Neuron (in vitro differentiated cells): ENCODE measurements at regions not wholly inside any gene's neighbourhood (a gene's known extent, or its start where the extent isn't known, plus 50 kb on each side); places are given as distances from the start of the nearest gene placed in this dataset.

Experiments
- H2AFZ ChIP-seq: one replicate; pipeline ENCODE4 v1.6.1; 2013; ENCODE audit warnings: low read depth, mild to moderate bottlenecking, inconsistent platforms, low read length, moderate library complexity
- H3K27me3 ChIP-seq: one replicate; pipeline ENCODE4 v1.6.1; 2013; ENCODE audit warnings: low read length; ENCODE audit not compliant: insufficient read depth
- H3K36me3 ChIP-seq: one replicate; pipeline ENCODE4 v1.6.1; 2013; ENCODE audit warnings: low read length; ENCODE audit not compliant: insufficient read depth
- H3K4me1 ChIP-seq: one replicate; pipeline ENCODE4 v1.6.1; 2013; ENCODE audit warnings: low read length; ENCODE audit not compliant: insufficient read depth
- H3K4me3 ChIP-seq: 2 replicates; pipeline ENCODE4 v1.5.1; 2013; ENCODE audit warnings: mild to moderate bottlenecking, low read length, moderate library complexity
- H3K9me3 ChIP-seq: one replicate; pipeline ENCODE4 v1.6.1; 2013; ENCODE audit warnings: low read length

DNA sequence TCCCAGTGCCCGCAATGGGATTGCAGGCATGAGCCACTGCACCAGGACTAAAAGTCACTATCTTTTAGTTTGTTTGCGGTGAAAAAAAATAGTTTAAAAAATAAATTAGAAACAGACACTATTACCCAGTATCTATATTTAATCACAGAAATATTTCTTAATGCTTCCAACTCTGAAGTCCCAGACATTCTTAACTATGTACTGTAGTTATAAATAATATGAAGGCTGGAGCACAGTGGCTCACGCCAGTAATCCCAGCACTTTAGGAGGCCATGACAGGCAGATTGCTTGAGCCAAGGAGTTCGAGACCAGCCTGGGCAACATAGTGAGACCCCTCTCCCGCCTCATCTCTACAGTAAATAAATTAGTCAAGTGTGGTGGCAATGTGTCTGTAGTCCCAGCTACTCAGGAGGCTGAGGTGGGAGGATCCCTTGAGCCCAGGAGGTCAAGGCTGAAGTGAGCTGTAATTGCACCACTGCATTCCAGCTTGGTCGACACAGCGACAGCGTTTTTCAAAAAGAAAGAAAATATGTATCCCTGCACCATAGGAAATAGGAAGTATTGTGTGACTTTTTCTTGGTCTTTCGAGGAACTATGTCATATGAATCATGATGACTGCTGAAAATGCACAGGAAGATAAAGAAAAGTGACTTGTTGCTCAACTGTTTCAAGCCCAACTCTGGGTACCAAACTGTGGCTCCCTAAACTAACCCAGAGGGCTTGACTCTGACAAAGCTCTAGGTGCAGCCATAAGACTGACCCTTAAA lies 74.9 kb upstream of the STEAP1B start:
- Histone ChIP-seq H3K4me3 (no peak overlapping the region), H2AFZ (no peak overlapping the region), H3K4me1 (peaks cover 9% of the 10 kb centered on the region), H3K36me3 (no peaks in the 10 kb centered on the region), H3K9me3 (no peaks in the 10 kb centered on the region), H3K27me3 (no peaks in the 10 kb centered on the region)

DNA sequence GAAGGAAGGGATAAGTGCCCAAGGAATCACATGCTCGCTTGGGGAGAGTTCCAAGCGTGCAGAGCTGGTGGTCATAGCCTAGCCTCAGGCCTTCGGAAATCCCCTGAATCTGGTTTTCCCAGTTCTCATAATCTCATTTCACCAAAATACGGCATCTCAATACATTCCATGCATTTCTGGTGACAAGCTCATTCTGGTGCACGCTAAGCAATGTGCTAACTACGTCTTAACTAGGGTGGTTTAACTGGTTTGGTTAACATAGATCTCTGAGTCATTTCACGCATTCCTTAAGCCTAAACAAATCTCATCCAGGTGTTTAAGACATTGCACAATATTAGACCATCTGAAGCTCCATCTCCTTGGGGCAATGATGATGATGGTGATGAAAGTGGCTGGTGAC lies 72.9 kb upstream of the STEAP1B start:
- Histone ChIP-seq H2AFZ (no peak overlapping the region), H3K27me3 (no peaks in the 10 kb centered on the region), H3K9me3 (no peaks in the 10 kb centered on the region), H3K36me3 (no peaks in the 10 kb centered on the region), H3K4me3 (no peak overlapping the region), H3K4me1 (peaks cover 9% of the 10 kb centered on the region)

DNA sequence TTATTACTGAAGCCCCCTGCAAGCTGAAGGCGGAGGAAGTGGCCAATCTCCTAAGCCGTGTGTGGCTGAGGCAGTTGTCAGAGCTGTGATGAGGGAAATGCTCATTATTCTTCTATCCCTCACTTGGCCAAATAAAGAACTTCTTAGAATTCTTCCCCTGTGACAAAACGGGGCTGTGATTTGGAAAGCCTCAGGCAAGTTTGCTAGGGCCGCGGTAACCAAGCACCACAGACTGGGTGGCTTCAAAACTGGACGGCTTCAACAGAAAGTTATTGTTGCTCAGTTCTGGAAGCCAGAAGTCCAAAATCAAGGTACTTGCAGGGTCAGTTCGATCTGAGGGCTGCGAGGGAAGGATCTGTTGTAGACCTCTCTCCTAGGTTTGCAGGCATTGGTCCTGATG lies 72.3 kb upstream of the STEAP1B start:
- no peaks in the 10 kb centered on the region for H3K36me3 ChIP-seq
- H3K4me3 ChIP-seq: no peak overlapping the region
- H3K27me3 ChIP-seq: no peaks in the 10 kb centered on the region
- H2AFZ ChIP-seq: no peak overlapping the region
- peaks cover 9% of the 10 kb centered on the region for H3K4me1 ChIP-seq
- H3K9me3 ChIP-seq: no peaks in the 10 kb centered on the region

DNA sequence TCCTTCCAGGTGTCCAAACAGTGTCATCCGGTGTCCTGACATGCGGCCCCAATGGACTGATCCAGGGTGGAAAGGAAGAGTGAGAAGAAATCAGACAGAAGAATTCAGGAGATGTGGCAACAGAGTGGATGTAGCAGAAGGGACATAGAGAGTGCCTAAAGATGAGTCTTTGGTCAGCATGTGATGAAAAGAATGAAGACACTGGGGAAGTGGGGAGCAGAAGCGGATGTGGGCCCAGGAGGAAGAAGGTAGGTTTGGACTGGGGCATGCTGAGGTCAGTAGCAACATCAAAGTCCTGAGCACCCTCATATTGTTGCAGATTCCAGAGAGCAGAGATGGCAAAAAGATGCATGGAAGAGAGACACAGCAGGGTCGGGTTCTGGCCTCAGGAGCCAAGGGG lies 71.8 kb upstream of the STEAP1B start:
- H2AFZ ChIP-seq: no peak overlapping the region
- no peaks in the 10 kb centered on the region for H3K27me3 ChIP-seq
- peaks cover 9% of the 10 kb centered on the region for H3K4me1 ChIP-seq
- no peaks in the 10 kb centered on the region for H3K36me3 ChIP-seq
- no peak overlapping the region for H3K4me3 ChIP-seq
- no peaks in the 10 kb centered on the region for H3K9me3 ChIP-seq

DNA sequence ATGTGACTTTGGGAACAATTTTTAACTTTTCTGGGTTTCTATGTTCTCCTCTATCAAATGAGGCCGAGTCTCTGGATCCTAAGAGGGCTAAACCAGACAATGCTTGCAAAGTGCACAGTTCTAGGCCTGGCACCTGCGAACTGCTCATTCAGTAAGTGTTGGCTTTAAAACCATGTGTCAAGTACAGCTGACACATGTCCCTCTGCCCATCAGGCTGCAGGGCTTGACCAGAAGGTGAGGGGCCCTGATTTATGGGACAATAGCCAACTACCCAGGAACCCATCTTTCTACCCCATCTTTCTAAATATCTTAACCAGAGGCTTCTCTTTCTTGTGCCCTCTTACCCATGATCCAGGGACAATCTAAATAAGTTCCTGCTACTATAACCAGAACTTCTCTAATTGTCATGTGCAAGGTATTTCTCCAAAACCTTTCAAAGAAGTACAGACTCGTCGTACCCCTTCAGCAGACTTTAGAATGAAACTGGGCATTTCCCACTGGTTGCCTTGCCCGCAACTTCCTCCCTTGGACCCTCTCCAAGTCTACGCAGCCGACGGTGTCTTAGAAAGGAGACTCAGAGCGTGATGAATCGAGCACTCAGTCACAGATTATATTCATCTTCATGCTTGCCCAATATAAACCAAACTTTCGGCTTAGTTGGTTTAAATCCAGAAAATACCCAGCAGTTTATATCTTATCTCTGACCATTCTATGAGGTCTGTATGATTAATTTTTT lies 69.8 kb upstream of the STEAP1B start:
- Histone ChIP-seq H3K36me3 (no peaks in the 10 kb centered on the region), H3K9me3 (no peaks in the 10 kb centered on the region), H3K27me3 (no peaks in the 10 kb centered on the region), H2AFZ (no peak overlapping the region), H3K4me1 (peaks cover 11% of the 10 kb centered on the region), H3K4me3 (no peak overlapping the region)

DNA sequence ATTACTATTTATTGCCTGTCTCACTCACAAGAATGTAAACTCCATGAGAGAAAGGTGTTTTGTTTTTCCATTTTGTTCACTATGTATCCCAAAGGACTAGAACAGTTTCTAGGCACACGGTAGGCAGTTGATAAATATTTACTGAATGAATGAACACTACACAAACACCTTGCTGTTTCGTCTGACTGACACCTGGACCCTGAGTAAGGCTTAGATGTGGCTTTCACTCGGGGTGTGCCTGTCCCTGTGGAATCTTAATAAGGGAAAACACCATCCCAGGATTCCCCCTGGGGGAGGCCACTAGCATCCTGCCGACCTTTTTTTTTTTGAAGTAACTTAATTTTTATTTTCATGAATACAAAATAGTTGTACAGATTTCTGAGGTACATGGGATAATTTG lies 66.6 kb upstream of the STEAP1B start:
- peaks cover 26% of the 10 kb centered on the region for H3K4me1 ChIP-seq
- H3K36me3 ChIP-seq: no peaks in the 10 kb centered on the region
- no peaks in the 10 kb centered on the region for H3K27me3 ChIP-seq
- H2AFZ ChIP-seq: no peak overlapping the region
- H3K9me3 ChIP-seq: no peaks in the 10 kb centered on the region
- H3K4me3 ChIP-seq: no peak overlapping the region

DNA sequence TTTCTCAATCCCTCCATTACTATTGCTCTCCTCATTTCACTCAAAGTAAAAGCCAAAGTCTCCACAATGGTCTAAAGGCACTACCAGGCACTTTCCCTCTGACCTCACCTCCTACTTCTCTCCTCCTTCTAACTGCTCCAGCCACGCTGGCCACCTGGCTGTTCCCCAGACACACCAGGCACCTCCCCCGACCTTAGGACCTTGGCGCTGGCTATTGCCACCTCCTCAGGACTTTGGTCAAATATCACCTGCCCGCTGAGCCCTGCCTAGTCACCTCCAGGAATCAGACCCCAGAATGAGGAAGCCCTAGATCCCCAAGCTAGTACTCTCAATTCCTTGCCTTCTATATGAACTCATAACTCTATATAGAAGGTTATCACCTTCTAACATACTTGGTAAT lies 66.2 kb upstream of the STEAP1B start:
- no peaks in the 10 kb centered on the region for H3K27me3 ChIP-seq
- H3K4me1 ChIP-seq: peaks cover 28% of the 10 kb centered on the region
- no peak overlapping the region for H2AFZ ChIP-seq
- no peaks in the 10 kb centered on the region for H3K9me3 ChIP-seq
- no peak overlapping the region for H3K4me3 ChIP-seq
- no peaks in the 10 kb centered on the region for H3K36me3 ChIP-seq

DNA sequence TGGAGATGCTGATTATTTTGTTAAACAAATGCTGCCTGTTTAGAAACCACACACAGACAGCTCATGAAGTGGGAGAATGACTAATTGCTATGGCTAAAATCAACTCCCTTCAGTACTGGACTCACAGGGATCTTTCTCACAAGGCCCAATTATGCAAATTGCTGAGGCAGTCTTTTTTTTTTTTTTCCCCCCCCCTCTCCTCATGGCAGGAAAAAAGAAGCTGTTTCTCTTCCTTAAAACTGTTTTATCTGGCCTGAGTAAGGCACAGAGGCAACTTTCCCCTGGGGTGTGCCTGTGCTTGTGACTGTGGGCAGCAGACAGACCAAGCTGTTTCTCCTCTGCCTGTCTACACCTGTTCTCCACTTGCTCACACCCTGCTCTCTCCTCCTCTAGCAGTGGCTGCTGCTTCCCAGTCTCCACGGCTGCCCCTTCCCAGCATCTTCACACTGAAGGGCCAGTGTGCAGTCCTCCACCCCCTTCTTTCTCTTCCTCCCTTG lies 65.4 kb upstream of the STEAP1B start:
- Histone ChIP-seq H3K4me1 (peaks cover 21% of the 10 kb centered on the region), H3K36me3 (no peaks in the 10 kb centered on the region), H3K27me3 (no peaks in the 10 kb centered on the region), H2AFZ (no peak overlapping the region), H3K4me3 (no peak overlapping the region), H3K9me3 (no peaks in the 10 kb centered on the region)

DNA sequence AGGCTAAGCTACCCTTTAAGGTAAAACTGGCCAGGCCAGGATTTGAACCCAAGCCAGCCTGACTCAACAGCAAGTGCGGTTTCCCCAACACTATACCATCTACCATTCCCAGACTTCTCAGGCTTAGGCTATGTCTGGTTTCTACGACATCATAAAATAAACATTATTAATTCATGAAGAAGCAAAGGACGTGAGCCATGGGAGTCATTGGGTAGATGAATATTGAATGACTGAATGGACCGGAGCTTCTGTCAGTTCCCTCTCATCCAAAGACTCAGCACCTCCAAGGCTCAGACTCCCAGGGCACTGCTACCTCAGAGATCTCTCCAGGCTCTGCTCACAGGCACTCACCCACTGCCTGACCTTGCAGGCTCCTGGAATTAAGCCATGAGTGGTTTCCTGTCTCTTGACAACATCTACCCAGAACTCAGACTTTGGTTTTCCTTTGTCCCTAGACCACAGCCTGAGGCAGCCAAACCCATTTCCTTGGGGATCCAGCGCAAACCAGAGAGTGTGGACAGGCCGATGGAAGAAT lies 64.6 kb upstream of the STEAP1B start:
- peaks cover 21% of the 10 kb centered on the region for H3K4me1 ChIP-seq

DNA sequence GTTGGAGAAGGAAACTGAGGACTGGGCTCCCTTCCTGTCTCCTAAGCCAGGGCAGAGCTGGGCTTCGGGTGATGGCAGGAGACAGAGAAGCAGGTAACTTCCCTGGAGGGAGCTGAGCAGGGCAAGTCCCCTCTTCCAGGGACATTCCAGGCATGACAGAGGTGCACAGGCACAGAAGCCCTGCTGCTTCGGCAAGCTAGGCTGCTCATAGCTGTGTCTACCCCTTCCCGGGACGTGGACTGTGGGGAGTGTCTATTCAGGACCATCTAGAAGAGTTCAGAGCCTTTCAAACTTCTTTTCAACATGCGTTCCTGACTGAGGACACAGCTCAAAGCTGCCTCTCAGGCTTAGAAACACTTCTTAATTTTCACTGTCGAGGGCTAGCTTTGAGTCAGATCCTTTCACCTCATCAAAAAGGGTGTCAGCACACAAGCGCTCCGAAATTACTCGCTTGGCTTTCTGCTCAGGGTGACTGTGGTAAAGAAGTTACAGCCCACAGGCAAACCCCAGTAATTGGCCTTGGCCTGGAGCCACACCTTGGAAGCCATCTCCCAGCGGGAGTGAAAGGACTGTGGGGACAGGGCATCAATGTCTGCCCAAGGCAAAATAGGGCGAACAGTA lies 63.7 kb upstream of the STEAP1B start:
- Histone ChIP-seq H3K27me3 (no peaks in the 10 kb centered on the region), H3K36me3 (no peaks in the 10 kb centered on the region), H2AFZ (no peak overlapping the region), H3K9me3 (no peaks in the 10 kb centered on the region), H3K4me3 (no peak overlapping the region), H3K4me1 (peaks cover 21% of the 10 kb centered on the region)

More for the DNA sequence above, 64.6 kb upstream of the STEAP1B start:
- Histone ChIP-seq H3K4me3 (no peak overlapping the region), H2AFZ (no peak overlapping the region), H3K27me3 (no peaks in the 10 kb centered on the region), H3K9me3 (no peaks in the 10 kb centered on the region), H3K36me3 (no peaks in the 10 kb centered on the region)

DNA sequence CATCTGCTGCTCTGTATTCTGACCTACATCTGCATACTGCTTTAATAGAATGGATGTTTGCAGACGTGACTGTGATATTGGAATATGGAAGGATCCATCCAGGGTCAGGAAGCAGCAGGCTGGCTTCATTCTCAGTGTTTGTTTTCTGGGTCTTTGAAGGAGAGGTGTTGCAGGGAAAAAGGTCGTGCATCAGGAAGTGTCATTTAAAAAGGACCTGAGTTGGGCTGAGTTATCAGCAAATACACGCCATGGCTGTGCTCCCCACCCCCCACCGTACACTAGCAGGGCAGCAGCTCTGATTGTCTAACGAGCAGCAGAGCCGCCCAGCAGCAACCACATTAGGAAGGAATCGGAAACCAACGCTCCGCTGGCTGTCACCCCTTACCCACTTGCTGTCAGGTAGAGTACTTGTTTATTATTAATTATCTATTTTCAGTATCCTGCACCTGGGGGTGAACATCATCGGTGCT lies 63.1 kb upstream of the STEAP1B start:
- Histone ChIP-seq H3K9me3 (no peaks in the 10 kb centered on the region), H3K36me3 (no peaks in the 10 kb centered on the region), H3K4me1 (peaks cover 21% of the 10 kb centered on the region), H3K27me3 (no peaks in the 10 kb centered on the region), H3K4me3 (peak overlapping the region; percentile 9), H2AFZ (peak overlapping the region; percentile 8)

DNA sequence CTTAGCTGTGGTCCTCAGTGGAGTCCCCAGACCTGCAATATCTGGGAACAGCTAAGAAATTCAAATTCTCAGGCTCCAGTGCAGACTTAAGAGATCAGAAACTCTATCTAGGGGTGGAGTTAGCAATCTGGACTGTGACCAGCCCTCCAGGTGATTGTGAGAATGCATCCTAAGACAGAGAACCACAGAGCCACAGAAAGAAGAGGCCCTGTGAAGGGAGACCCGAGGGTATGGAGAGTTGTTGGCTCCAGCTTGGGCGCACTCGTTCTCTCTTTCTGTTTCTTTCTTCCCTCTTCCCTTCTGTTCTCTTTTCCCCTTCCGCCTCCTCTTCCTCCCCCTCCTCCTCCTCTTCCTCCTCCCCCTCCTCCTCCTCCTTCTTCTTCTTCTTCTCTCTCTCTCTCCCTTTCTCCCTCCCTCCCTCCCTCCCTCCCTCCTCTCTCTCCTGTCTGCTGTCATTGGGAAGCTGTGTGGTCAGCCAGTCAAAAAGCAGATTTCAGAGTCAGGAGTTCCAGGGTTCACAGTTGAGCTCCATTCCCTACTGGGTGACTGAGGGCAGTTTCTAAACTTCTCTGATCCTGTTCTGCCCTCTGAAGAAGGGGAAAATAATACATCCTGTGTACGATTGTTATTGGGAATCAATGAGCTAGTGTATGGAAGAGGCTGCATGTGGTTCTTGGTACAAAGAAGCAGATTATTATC lies 62.1 kb upstream of the STEAP1B start:
- Histone ChIP-seq H2AFZ (no peak overlapping the region), H3K4me1 (peaks cover 21% of the 10 kb centered on the region), H3K27me3 (no peaks in the 10 kb centered on the region), H3K36me3 (no peaks in the 10 kb centered on the region), H3K9me3 (no peaks in the 10 kb centered on the region), H3K4me3 (no peak overlapping the region)
